Panc1 (cell line): ENCODE measurements at regions not wholly inside any gene's neighbourhood (a gene's known extent, or its start where the extent isn't known, plus 50 kb on each side); places are given as distances from the start of the nearest gene placed in this dataset.

Source experiments
- ATAC-seq: fragments of 200-7000 bp; cut with Tn5 transposase; 2 replicates; pipeline ENCODE4 v1.9.1; 2020; ENCODE audit warnings: mild to moderate bottlenecking, moderate library complexity
- BruUV-seq: library from RNA; stranded (reverse); fragments of 400-500 nt; replicated peaks from 2 replicates; lab custom pipeline; 2021; lab: Mats Ljungman, UMichigan
- CTCF ChIA-PET: fragments of 300-600 bp; sonication (Branson Sonifier 250); formaldehyde crosslinking; loops from one replicate; lab custom pipeline; 2022; ENCODE audit warnings: antibody characterized with exemption; lab: Charles Lee
- POLR2A ChIA-PET: fragments of 300-600 bp; sonication (Branson Sonifier 250); formaldehyde crosslinking; loops from one replicate; lab custom pipeline; 2022; ENCODE audit warnings: antibody characterized with exemption; lab: Charles Lee
- DNase-seq: peaks from one replicate; pipeline ENCODE4 v3.0.0-alpha.2; 2010; ENCODE audit warnings: low read depth, low spot score
- H3K27ac ChIP-seq: 2 replicates; pipeline ENCODE4 v1.5.1; 2011; ENCODE audit warnings: mild to moderate bottlenecking, low read length, inconsistent platforms
- H3K27me3 ChIP-seq: fragments of 200-500 bp; sonication (Bioruptor generic); 2 replicates; pipeline ENCODE4 v1.6.0; 2014; ENCODE audit warnings: low read length, inconsistent platforms; ENCODE audit not compliant: control insufficient read depth, insufficient read depth
- H3K36me3 ChIP-seq: fragments of 200-500 bp; sonication (Bioruptor generic); 2 replicates; pipeline ENCODE4 v1.5.1; 2014; ENCODE audit warnings: inconsistent platforms, mild to moderate bottlenecking, low read length, moderate library complexity; ENCODE audit not compliant: control insufficient read depth, insufficient read depth
- H3K4me1 ChIP-seq: 2 replicates; pipeline ENCODE4 v1.5.1; 2011; ENCODE audit warnings: inconsistent platforms, mild to moderate bottlenecking, low read length, moderate library complexity; ENCODE audit not compliant: control insufficient read depth, insufficient read depth
- H3K4me3 ChIP-seq, 2 experiments: 2 replicates each; pipeline ENCODE4 v1.5.1; 2011 to 2012; ENCODE audit warnings: low read depth in 2 of 2, low read length in 2 of 2, mild to moderate bottlenecking in 2 of 2, inconsistent platforms in 1 of 2, moderate library complexity in 1 of 2
- H3K9me3 ChIP-seq: fragments of 200-500 bp; sonication (Bioruptor generic); 2 replicates; pipeline ENCODE4 v1.5.1; 2014; ENCODE audit warnings: low read depth, mild to moderate bottlenecking, inconsistent platforms, low read length, moderate library complexity; ENCODE audit not compliant: control insufficient read depth, insufficient read depth
- POLR2AphosphoS5 ChIP-seq: IDR thresholded peaks from 2 replicates; pipeline ENCODE4 v1.6.1; 2012; ENCODE audit warnings: mild to moderate bottlenecking, low read depth, low read length, moderate library complexity
- REST ChIP-seq, 2 experiments: IDR thresholded peaks; 2 replicates each; pipeline ENCODE4 v1.6.1; 2011 to 2012; ENCODE audit warnings: low read depth in 2 of 2, control low read depth in 1 of 2, low read length in 1 of 2, mild to moderate bottlenecking in 1 of 2, moderate library complexity in 1 of 2; ENCODE audit not compliant: insufficient read depth in 1 of 2
- SIN3A ChIP-seq: IDR thresholded peaks from 2 replicates; pipeline ENCODE4 v1.6.1; 2012; ENCODE audit warnings: low read depth, mild to moderate bottlenecking, low read length, moderate library complexity, borderline replicate concordance; ENCODE audit not compliant: insufficient read depth
- TCF7L2 ChIP-seq: IDR thresholded peaks from 2 replicates; pipeline ENCODE4 v1.6.1; 2011; ENCODE audit warnings: mild to moderate bottlenecking, low read depth, low read length, inconsistent platforms
- in situ Hi-C: cut with HindIII; loops from 2 replicates; pipeline ENCODE4 v1.10.0; 2016; ENCODE audit warnings: low sequenced_read_pairs, low pct_unique_long_range_greater_than_20kb
- intact Hi-C: fragments of 100-400 bp; cut with micrococcal nuclease; formaldehyde crosslinking; loops from one replicate; pipeline ENCODE4 v1.10.0; 2022; ENCODE audit not compliant: unreplicated experiment
- TF ChIP-seq, protein P1 (sequence below): fragments of 450-650 bp; IDR thresholded peaks from 2 replicates; pipeline ENCODE4 v1.5.1; 2017; ENCODE audit warnings: mild to moderate bottlenecking

DNA sequence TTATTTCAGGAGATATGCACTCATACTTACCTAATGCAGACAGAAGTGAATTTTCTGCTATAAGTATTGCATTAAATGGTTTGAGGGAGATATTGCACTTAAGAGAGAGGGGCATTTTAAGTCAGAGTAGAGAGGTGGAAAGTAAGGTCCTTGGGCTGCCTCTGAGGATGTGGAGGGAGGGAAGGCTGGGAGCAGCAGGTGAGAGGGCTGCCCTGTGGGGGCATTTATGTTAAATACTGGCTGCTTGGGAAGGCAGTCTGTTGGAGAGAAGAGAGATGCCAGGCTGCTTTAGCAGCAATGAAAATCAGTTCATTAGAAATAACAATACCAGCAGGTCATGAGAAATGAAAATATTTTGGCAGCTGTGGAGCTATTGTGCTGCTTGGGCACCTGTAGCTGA is 576.2 kb upstream of the HS6ST1 start:
- BruUV-seq: no TSS peak
- CTCF ChIA-PET: no interaction called here
- ATAC-seq: no peak

GRCh38 chr2:128901572-128902391 is 583.1 kb upstream of the HS6ST1 start:
- no TSS peak for BruUV-seq
- DNase-seq: no peak
- intact Hi-C loops (no loop called here), in situ Hi-C loops (no loop called here)
- H3K4me3 ChIP-seq: no peak overlapping the region
- no peak overlapping the region for H3K27ac ChIP-seq
- H3K4me1 ChIP-seq: no peaks in the 10 kb centered on the region
- ATAC-seq: no peak
- no peaks in the 10 kb centered on the region for H3K27me3 ChIP-seq
- H3K36me3 ChIP-seq: no peaks in the 10 kb centered on the region
- TF ChIP-seq SIN3A (no peak), POLR2AphosphoS5 (no peak), TCF7L2 (no peak), REST (IDR thresholded peaks at IDR 0.05; ENCODE audit: insufficient read depth in 1 of 2, low read depth in 2 of 2, low read length in 1 of 2) (no peak)
- TF ChIP-seq, protein P1, sequence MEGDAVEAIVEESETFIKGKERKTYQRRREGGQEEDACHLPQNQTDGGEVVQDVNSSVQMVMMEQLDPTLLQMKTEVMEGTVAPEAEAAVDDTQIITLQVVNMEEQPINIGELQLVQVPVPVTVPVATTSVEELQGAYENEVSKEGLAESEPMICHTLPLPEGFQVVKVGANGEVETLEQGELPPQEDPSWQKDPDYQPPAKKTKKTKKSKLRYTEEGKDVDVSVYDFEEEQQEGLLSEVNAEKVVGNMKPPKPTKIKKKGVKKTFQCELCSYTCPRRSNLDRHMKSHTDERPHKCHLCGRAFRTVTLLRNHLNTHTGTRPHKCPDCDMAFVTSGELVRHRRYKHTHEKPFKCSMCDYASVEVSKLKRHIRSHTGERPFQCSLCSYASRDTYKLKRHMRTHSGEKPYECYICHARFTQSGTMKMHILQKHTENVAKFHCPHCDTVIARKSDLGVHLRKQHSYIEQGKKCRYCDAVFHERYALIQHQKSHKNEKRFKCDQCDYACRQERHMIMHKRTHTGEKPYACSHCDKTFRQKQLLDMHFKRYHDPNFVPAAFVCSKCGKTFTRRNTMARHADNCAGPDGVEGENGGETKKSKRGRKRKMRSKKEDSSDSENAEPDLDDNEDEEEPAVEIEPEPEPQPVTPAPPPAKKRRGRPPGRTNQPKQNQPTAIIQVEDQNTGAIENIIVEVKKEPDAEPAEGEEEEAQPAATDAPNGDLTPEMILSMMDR: no peak
- ChIA-PET POLR2A (no interaction called here), CTCF (no interaction called here)
- H3K9me3 ChIP-seq: no peaks in the 10 kb centered on the region

More for the DNA sequence above, 576.2 kb upstream of the HS6ST1 start:
- POLR2A ChIA-PET: no interaction called here
- Histone ChIP-seq H3K4me1 (no peaks in the 10 kb centered on the region), H3K36me3 (no peaks in the 10 kb centered on the region), H3K9me3 (no peaks in the 10 kb centered on the region), H3K27ac (no peak overlapping the region), H3K4me3 (no peak overlapping the region), H3K27me3 (no peaks in the 10 kb centered on the region)
- no peak for TF ChIP-seq SIN3A
- TF ChIP-seq REST (IDR thresholded peaks at IDR 0.05; ENCODE audit: insufficient read depth in 1 of 2, low read depth in 2 of 2, low read length in 1 of 2): no peak
- no peak for TF ChIP-seq TCF7L2
- TF ChIP-seq, protein P1: no peak
- no peak for TF ChIP-seq POLR2AphosphoS5
- intact Hi-C loops: no loop called here
- DNase-seq: no peak
- in situ Hi-C loops: no loop called here
